ENCODE measurements at regions not wholly inside any gene's neighbourhood (a gene's known extent, or its start where the extent isn't known, plus 50 kb on each side); places are given as distances from the start of the nearest gene placed in this dataset.

DNA sequence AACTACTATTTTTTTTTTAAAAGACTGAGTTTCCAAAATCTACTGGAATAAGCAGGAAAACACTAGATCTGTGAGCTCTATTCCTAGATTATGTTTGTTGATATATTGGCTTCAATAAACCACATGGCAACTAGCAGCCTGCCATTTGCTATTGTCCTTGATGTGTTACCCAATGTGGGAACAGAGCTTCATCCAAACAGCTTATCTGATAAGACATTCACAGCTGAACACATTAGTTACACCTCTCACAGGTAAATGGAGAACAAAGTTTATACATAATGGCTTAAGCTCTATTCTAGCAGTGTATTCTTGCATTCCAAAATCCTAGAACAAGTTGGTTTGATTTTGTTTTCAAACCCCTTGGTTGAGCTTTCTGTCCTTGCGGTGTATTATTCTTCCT, 642.1 kb downstream of the TLE1 start:
- no peak overlapping the region for H3K27ac ChIP-seq (ENCODE audit: low read depth in 1 of 2, low read length in 1 of 2)
- no peaks in the 10 kb centered on the region for H3K9me3 ChIP-seq (ENCODE audit: control insufficient read depth in 2 of 2, insufficient read depth in 1 of 2, low read length in 1 of 2)
- no peaks in the 10 kb centered on the region for H3K27me3 ChIP-seq (ENCODE audit: control insufficient read depth in 2 of 2, insufficient read depth in 1 of 2, low read length in 1 of 2)
- H3K4me3 ChIP-seq (ENCODE audit: low read length in 2 of 2) = no peak overlapping the region
- 96% methylated on average over 1 of the region's 1 CpG for WGBS
- H3K4me1 ChIP-seq (ENCODE audit: control insufficient read depth in 2 of 2, insufficient read depth in 2 of 2, low read length in 2 of 2) = no peaks in the 10 kb centered on the region
- no peaks in the 10 kb centered on the region for H3K36me3 ChIP-seq (ENCODE audit: control insufficient read depth in 2 of 2, insufficient read depth in 2 of 2, low read length in 1 of 2)
- DNase-seq (ENCODE audit: low read depth in 6 of 9, low spot score in 9 of 9) = no peak

DNA sequence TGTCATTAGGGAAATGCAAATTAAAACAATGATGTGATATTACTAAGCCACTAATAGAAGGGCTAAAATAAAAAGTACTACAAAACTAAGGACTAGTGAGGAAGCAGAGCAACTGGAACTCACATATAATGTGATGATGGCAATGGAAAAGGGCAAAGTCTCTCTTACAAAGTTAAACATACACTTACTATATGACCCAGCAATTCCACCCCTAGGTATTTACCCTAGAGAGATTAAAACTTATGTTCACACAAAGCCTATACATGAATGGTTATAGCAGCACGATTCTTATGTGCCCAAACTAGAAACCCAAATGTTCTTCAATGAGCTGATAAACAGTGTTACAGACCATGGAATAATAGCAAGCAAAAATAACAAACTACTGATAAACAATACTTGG, 643.7 kb downstream of the TLE1 start:
- H3K4me1 ChIP-seq (ENCODE audit: control insufficient read depth in 2 of 2, insufficient read depth in 2 of 2, low read length in 2 of 2) = no peaks in the 10 kb centered on the region
- no peaks in the 10 kb centered on the region for H3K9me3 ChIP-seq (ENCODE audit: control insufficient read depth in 2 of 2, insufficient read depth in 1 of 2, low read length in 1 of 2)
- WGBS = 97% methylated on average over 1 of the region's 1 CpG
- H3K36me3 ChIP-seq (ENCODE audit: control insufficient read depth in 2 of 2, insufficient read depth in 2 of 2, low read length in 1 of 2) = no peaks in the 10 kb centered on the region
- no peak for DNase-seq (ENCODE audit: low read depth in 6 of 9, low spot score in 9 of 9)
- H3K4me3 ChIP-seq (ENCODE audit: low read length in 2 of 2) = no peak overlapping the region
- no peaks in the 10 kb centered on the region for H3K27me3 ChIP-seq (ENCODE audit: control insufficient read depth in 2 of 2, insufficient read depth in 1 of 2, low read length in 1 of 2)
- H3K27ac ChIP-seq (ENCODE audit: low read depth in 1 of 2, low read length in 1 of 2) = no peak overlapping the region

DNA sequence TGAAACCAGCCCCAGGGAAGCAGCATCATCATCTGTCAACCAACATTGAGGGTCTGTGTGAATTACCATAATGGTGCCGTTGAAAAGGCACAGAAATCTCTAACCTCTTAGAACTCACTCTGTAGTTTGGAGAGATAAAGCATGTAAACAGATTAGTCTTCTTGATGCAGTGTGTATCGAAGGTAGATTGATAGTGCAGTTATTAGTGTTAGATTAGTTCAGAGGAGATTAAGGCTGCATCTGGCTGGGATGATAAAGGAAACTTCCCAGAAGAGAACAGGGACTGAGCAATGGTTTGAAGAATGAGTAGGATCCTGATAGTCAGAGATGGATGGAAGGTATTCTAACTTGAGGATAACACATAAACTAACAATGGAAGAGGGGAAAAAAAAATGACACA, 651.5 kb downstream of the TLE1 start:
- 79% methylated on average over 2 of the region's 2 CpGs for WGBS

DNA sequence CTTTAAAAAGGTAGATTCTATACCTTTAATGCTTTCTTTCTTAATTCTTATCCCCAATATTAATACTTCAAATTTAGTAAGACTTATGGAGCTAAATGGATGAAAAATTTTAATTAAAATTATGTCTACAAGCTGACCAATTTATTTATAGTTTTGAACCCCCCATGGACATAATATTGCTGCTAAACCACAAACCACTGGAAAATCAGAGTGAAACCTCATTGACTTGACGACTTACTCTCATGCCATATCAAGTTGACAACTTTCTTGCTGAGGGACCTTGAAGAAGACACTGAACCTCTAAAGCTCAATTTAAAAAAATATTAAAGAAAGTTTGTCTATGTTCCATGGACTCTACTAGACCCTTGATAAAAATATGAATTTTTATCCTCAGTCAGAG, 653.7 kb downstream of the TLE1 start:
- DNase-seq (ENCODE audit: low read depth in 6 of 9, low spot score in 9 of 9) = no peak
- H3K4me3 ChIP-seq (ENCODE audit: low read length in 2 of 2) = no peak overlapping the region
- no peaks in the 10 kb centered on the region for H3K4me1 ChIP-seq (ENCODE audit: control insufficient read depth in 2 of 2, insufficient read depth in 2 of 2, low read length in 2 of 2)
- no peaks in the 10 kb centered on the region for H3K36me3 ChIP-seq (ENCODE audit: control insufficient read depth in 2 of 2, insufficient read depth in 2 of 2, low read length in 1 of 2)
- peaks cover 0 to 2% of the 10 kb centered on the region in 2 donors for H3K27me3 ChIP-seq (ENCODE audit: control insufficient read depth in 2 of 2, insufficient read depth in 1 of 2, low read length in 1 of 2)
- WGBS = 81% methylated on average over 1 of the region's 1 CpG
- H3K27ac ChIP-seq (ENCODE audit: low read depth in 1 of 2, low read length in 1 of 2) = no peak overlapping the region
- no peaks in the 10 kb centered on the region for H3K9me3 ChIP-seq (ENCODE audit: control insufficient read depth in 2 of 2, insufficient read depth in 1 of 2, low read length in 1 of 2)

More for the DNA sequence above, 651.5 kb downstream of the TLE1 start:
- Histone ChIP-seq H3K4me3 (ENCODE audit: low read length in 2 of 2) (no peak overlapping the region), H3K27me3 (ENCODE audit: control insufficient read depth in 2 of 2, insufficient read depth in 1 of 2, low read length in 1 of 2) (peaks cover 0 to 2% of the 10 kb centered on the region in 2 donors), H3K27ac (ENCODE audit: low read depth in 1 of 2, low read length in 1 of 2) (no peak overlapping the region), H3K9me3 (ENCODE audit: control insufficient read depth in 2 of 2, insufficient read depth in 1 of 2, low read length in 1 of 2) (no peaks in the 10 kb centered on the region), H3K4me1 (ENCODE audit: control insufficient read depth in 2 of 2, insufficient read depth in 2 of 2, low read length in 2 of 2) (no peaks in the 10 kb centered on the region), H3K36me3 (ENCODE audit: control insufficient read depth in 2 of 2, insufficient read depth in 2 of 2, low read length in 1 of 2) (no peaks in the 10 kb centered on the region)
- no peak for DNase-seq (ENCODE audit: low read depth in 6 of 9, low spot score in 9 of 9)

DNA sequence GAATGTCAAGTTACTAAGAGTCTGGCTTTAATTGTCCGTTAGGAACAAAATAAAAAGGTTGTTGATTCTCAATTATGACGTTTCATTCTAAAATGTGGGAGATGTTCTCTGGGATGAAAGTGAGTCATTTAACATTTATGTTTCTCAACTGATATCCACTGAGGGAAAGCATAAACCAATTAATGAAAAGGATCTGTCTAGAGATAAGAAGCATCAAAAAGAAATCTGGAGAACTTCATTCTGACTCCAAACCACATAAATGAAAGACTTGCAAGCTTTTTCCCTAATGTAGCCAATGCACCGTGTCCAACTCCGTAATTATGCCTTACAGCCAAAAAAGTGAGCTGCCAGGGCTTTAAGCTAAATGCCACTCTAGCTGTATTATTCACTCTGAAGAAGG, 654.2 kb downstream of the TLE1 start:
- Histone ChIP-seq H3K9me3 (ENCODE audit: control insufficient read depth in 2 of 2, insufficient read depth in 1 of 2, low read length in 1 of 2) (no peaks in the 10 kb centered on the region), H3K27ac (ENCODE audit: low read depth in 1 of 2, low read length in 1 of 2) (no peak overlapping the region), H3K4me1 (ENCODE audit: control insufficient read depth in 2 of 2, insufficient read depth in 2 of 2, low read length in 2 of 2) (no peaks in the 10 kb centered on the region), H3K27me3 (ENCODE audit: control insufficient read depth in 2 of 2, insufficient read depth in 1 of 2, low read length in 1 of 2) (peaks cover 0 to 2% of the 10 kb centered on the region in 2 donors), H3K36me3 (ENCODE audit: control insufficient read depth in 2 of 2, insufficient read depth in 2 of 2, low read length in 1 of 2) (no peaks in the 10 kb centered on the region), H3K4me3 (ENCODE audit: low read length in 2 of 2) (no peak overlapping the region)
- WGBS = 95% methylated on average over 4 of the region's 4 CpGs
- no peak for DNase-seq (ENCODE audit: low read depth in 6 of 9, low spot score in 9 of 9)

DNA sequence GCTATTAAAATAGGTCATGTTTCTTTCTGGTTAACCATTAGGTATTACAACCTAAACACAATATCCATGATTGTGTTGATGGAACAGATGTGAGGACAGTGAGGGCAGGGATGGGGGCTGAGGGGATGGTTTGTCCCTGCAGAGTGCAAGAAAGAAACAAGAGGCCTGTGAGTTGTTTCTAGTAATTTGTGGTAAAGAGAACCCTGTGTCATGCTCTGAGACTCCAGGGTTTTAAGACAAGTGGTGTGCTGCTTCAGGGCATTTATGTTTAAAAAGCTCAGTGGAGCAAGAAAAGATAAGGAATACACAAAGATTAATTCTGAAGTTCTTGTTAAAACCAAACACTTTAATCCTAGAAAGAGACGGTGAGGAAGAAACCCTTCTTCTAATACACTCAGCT, 656.5 kb downstream of the TLE1 start:
- no peak overlapping the region for H3K27ac ChIP-seq (ENCODE audit: low read depth in 1 of 2, low read length in 1 of 2)
- no peak for DNase-seq (ENCODE audit: low read depth in 6 of 9, low spot score in 9 of 9)
- 47% methylated on average over 1 of the region's 1 CpG for WGBS
- H3K36me3 ChIP-seq (ENCODE audit: control insufficient read depth in 2 of 2, insufficient read depth in 2 of 2, low read length in 1 of 2) = no peaks in the 10 kb centered on the region
- H3K4me1 ChIP-seq (ENCODE audit: control insufficient read depth in 2 of 2, insufficient read depth in 2 of 2, low read length in 2 of 2) = no peaks in the 10 kb centered on the region
- no peak overlapping the region for H3K4me3 ChIP-seq (ENCODE audit: low read length in 2 of 2)
- H3K27me3 ChIP-seq (ENCODE audit: control insufficient read depth in 2 of 2, insufficient read depth in 1 of 2, low read length in 1 of 2) = peaks cover 0 to 2% of the 10 kb centered on the region in 2 donors
- H3K9me3 ChIP-seq (ENCODE audit: control insufficient read depth in 2 of 2, insufficient read depth in 1 of 2, low read length in 1 of 2) = no peaks in the 10 kb centered on the region

DNA sequence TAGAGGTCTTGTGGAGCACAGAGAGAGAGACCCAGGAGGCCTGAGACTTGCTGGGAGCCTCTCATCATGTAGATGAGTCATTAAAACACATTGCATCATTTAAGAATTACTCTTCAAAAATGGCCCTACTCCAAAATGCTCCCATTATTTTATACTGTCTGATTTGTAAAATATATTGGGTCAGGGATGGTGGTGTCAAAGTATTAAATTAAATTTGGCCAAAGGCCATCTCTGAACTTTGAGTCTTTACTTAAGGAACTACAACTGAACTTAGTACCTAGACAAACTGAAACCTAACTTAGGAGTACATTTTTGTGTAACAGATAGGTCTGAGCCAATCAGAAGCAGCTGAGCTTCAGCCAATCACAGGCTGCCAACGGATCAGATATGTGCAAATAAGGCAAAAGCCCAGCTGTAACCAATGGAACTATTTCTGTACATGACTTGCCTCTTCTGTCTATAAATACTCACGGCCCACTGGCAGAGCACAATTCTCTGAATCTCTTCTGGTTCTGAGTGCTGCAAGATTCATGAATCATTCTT, 657.2 kb downstream of the TLE1 start:
- H3K4me3 ChIP-seq (ENCODE audit: low read length in 2 of 2) = no peak overlapping the region
- H3K36me3 ChIP-seq (ENCODE audit: control insufficient read depth in 2 of 2, insufficient read depth in 2 of 2, low read length in 1 of 2) = no peaks in the 10 kb centered on the region
- no peaks in the 10 kb centered on the region for H3K4me1 ChIP-seq (ENCODE audit: control insufficient read depth in 2 of 2, insufficient read depth in 2 of 2, low read length in 2 of 2)
- H3K27me3 ChIP-seq (ENCODE audit: control insufficient read depth in 2 of 2, insufficient read depth in 1 of 2, low read length in 1 of 2) = peaks cover 0 to 2% of the 10 kb centered on the region in 2 donors
- 98% methylated on average over 2 of the region's 2 CpGs for WGBS
- H3K27ac ChIP-seq (ENCODE audit: low read depth in 1 of 2, low read length in 1 of 2) = no peak overlapping the region
- no peak for DNase-seq (ENCODE audit: low read depth in 6 of 9, low spot score in 9 of 9)
- H3K9me3 ChIP-seq (ENCODE audit: control insufficient read depth in 2 of 2, insufficient read depth in 1 of 2, low read length in 1 of 2) = no peaks in the 10 kb centered on the region

DNA sequence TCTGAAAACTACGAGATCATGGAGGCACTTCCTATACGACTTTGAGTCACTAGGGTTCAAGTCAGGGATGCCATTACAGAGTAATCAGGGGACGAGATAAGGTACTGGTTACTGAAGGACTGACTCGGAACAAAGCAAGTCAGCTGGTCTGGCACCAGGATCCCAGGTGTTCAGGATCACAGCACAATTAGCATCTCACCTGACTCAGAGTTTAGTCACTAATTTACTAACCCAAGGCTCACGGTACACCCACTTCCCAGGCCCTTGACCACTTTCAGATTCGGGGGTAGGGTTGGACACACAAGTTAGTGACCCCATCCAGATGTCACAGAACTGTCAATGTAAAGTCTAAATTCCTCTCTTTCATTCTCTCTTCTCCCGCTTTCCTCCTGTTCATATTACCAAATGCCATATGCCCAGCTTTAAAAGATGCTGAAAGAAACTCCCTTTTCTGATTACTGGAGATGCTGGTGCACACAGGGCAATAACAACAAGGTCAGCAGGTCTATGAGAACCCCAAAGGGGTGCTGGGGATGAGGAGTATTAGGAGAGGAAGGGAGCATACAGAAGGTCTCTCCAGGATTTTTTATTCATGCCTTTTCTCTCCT, 657.8 kb downstream of the TLE1 start:
- H3K4me3 ChIP-seq (ENCODE audit: low read length in 2 of 2) = no peak overlapping the region
- H3K27ac ChIP-seq (ENCODE audit: low read depth in 1 of 2, low read length in 1 of 2) = no peak overlapping the region

DNA sequence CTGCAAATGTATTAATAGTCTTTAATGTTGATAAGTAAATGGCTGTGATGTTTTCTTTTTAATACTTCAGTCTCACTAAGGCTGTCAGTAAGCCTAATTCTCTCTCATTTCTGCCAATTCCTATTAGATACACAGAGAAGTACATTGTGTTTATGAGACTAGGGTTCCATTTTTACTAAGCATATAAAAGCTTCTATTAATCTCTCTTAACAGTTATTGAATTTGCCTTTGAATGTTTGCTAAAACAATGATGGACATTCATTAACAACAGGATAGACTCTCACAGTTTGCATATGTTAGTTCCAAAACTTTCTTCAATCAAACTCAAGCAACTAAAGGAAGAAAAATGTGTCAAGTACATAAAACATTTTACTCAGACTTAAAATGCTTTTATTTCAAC, 659.3 kb downstream of the TLE1 start:
- Histone ChIP-seq H3K27ac (ENCODE audit: low read depth in 1 of 2, low read length in 1 of 2) (no peak overlapping the region), H3K27me3 (ENCODE audit: control insufficient read depth in 2 of 2, insufficient read depth in 1 of 2, low read length in 1 of 2) (peaks cover 0 to 2% of the 10 kb centered on the region in 2 donors), H3K4me3 (ENCODE audit: low read length in 2 of 2) (no peak overlapping the region), H3K9me3 (ENCODE audit: control insufficient read depth in 2 of 2, insufficient read depth in 1 of 2, low read length in 1 of 2) (no peaks in the 10 kb centered on the region), H3K36me3 (ENCODE audit: control insufficient read depth in 2 of 2, insufficient read depth in 2 of 2, low read length in 1 of 2) (no peaks in the 10 kb centered on the region), H3K4me1 (ENCODE audit: control insufficient read depth in 2 of 2, insufficient read depth in 2 of 2, low read length in 2 of 2) (no peaks in the 10 kb centered on the region)
- no peak for DNase-seq (ENCODE audit: low read depth in 6 of 9, low spot score in 9 of 9)

More for the DNA sequence above, 657.8 kb downstream of the TLE1 start:
- DNase-seq (ENCODE audit: low read depth in 6 of 9, low spot score in 9 of 9) = no peak
- WGBS = 96% methylated on average over 7 of the region's 7 CpGs
- Histone ChIP-seq H3K36me3 (ENCODE audit: control insufficient read depth in 2 of 2, insufficient read depth in 2 of 2, low read length in 1 of 2) (no peaks in the 10 kb centered on the region), H3K4me1 (ENCODE audit: control insufficient read depth in 2 of 2, insufficient read depth in 2 of 2, low read length in 2 of 2) (no peaks in the 10 kb centered on the region), H3K9me3 (ENCODE audit: control insufficient read depth in 2 of 2, insufficient read depth in 1 of 2, low read length in 1 of 2) (no peaks in the 10 kb centered on the region), H3K27me3 (ENCODE audit: control insufficient read depth in 2 of 2, insufficient read depth in 1 of 2, low read length in 1 of 2) (peaks cover 0 to 3% of the 10 kb centered on the region in 2 donors)
